SH-SY5Y (cell line): ENCODE measurements at regions not wholly inside any gene's neighbourhood (a gene's known extent, or its start where the extent isn't known, plus 50 kb on each side); places are given as distances from the start of the nearest gene placed in this dataset.

ENCODE experiments used
- GATA2 ChIP-seq: IDR thresholded peaks from 2 replicates; pipeline ENCODE4 v1.6.1; 2011; ENCODE audit warnings: mild to moderate bottlenecking, low read depth, low read length
- GATA3 ChIP-seq: IDR thresholded peaks from 2 replicates; pipeline ENCODE4 v1.6.1; 2011; ENCODE audit warnings: low read depth, mild to moderate bottlenecking, low read length, moderate library complexity

- TF ChIP-seq GATA2 (no peak), GATA3 (no peak)
Measured at GRCh38 chrX:5695971-5696370, 532.7 kb downstream of the NLGN4X start.
